ENCODE measurements at regions not wholly inside any gene's neighbourhood (a gene's known extent, or its start where the extent isn't known, plus 50 kb on each side); places are given as distances from the start of the nearest gene placed in this dataset.

DNA sequence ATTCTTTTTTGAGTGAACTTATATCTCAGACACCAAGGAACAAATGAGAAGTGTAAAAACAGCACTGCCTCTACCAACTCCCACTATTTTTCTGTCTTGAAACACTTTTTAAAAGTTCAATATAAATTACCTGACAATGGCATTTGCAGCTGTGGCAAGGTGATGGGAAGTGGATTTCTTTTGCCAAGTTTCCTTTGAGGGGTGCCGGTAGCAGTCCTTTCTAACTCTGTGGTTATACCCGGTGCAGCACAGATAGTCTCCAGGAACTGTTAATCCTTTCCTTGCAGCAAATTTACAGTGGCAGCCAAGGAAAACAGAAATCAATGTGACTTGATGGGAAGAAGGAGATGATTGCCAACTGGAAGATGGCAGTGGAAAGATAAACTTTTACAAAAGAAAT is 243.7 kb downstream of the BCAT1 start:
- TF ChIP-seq, protein P1, sequence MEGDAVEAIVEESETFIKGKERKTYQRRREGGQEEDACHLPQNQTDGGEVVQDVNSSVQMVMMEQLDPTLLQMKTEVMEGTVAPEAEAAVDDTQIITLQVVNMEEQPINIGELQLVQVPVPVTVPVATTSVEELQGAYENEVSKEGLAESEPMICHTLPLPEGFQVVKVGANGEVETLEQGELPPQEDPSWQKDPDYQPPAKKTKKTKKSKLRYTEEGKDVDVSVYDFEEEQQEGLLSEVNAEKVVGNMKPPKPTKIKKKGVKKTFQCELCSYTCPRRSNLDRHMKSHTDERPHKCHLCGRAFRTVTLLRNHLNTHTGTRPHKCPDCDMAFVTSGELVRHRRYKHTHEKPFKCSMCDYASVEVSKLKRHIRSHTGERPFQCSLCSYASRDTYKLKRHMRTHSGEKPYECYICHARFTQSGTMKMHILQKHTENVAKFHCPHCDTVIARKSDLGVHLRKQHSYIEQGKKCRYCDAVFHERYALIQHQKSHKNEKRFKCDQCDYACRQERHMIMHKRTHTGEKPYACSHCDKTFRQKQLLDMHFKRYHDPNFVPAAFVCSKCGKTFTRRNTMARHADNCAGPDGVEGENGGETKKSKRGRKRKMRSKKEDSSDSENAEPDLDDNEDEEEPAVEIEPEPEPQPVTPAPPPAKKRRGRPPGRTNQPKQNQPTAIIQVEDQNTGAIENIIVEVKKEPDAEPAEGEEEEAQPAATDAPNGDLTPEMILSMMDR (IDR thresholded peaks at IDR 0.05) = no peak
- TF ChIP-seq EZH2 (IDR thresholded peaks at IDR 0.05; ENCODE audit: borderline replicate concordance, insufficient read depth, low read depth, low read length, poor library complexity, severe bottlenecking) = no peak
